OCI-M1 (cell line): ENCODE measurements at regions not wholly inside any gene's neighbourhood (a gene's known extent, or its start where the extent isn't known, plus 50 kb on each side); places are given as distances from the start of the nearest gene placed in this dataset.
"Not testable (repeated sequence)": the region's sequence is repeated elsewhere in the genome, so short reads cannot be mapped to it uniquely, and the experiment has no call there.

Experiments
- DNase-seq: peaks from one replicate; lab custom pipeline; 2025; lab: John Stamatoyannopoulos, UW

DNA sequence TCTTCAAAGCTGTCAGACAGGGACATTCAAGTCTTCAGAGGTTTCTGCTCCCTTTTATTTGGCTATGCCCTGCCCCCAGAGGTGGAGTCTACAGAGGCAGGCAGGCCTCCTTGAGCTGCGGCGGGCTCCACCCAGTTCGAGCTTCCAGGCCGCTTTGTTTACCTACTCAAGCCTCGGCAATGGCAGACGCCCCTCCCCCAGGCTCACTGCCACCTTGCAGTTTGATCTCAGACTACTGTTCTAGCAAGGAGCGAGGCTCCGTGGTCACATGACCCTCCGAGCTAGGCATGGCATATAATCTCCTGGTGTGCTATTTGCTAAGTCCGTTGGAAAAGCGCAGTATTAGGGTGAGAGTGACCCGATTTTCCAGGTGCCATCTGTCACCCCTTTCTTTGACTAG is 462.6 kb upstream of the HS3ST5 start:
- not testable (repeated sequence) for DNase-seq

DNA sequence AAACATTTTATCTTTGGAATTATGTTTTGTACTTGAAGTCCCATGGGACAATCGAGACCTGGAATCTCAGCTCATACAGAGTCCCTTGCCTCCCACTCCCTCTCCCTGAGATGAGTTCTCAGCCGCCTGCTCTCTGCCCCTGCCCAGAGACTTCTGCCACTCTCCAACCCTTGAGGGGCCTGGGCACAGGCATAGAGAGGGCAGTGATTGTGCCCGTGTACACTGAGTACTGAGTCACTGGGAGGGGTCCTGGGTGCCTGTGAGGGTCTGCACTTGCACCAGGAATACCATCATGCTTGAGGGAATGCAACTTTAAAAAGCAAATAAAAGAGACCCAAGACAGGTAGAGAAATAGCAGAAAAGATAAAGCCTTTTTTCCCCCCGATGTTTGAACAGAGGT is 453.8 kb upstream of the HS3ST5 start:
- DNase-seq, result no peak

DNA sequence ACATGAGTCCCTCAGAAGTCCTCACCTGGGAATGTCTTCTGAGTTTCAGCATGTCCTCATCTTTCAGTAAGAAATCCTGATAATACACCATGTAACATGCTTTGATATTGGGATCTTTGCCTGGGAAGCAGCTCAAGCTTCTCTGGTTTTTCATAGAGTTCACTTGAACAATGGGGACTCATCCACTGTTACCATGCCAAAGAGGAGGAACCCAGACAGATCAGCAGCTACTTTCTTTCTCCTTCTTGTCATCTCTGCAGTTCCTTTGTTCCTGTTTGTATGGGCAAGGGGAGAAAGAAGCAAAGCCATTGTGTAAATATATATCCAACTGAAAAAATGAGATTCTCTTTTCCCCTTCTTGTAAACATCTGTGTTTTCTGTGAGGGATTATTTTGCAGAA is 450.6 kb upstream of the HS3ST5 start:
- no peak for DNase-seq

DNA sequence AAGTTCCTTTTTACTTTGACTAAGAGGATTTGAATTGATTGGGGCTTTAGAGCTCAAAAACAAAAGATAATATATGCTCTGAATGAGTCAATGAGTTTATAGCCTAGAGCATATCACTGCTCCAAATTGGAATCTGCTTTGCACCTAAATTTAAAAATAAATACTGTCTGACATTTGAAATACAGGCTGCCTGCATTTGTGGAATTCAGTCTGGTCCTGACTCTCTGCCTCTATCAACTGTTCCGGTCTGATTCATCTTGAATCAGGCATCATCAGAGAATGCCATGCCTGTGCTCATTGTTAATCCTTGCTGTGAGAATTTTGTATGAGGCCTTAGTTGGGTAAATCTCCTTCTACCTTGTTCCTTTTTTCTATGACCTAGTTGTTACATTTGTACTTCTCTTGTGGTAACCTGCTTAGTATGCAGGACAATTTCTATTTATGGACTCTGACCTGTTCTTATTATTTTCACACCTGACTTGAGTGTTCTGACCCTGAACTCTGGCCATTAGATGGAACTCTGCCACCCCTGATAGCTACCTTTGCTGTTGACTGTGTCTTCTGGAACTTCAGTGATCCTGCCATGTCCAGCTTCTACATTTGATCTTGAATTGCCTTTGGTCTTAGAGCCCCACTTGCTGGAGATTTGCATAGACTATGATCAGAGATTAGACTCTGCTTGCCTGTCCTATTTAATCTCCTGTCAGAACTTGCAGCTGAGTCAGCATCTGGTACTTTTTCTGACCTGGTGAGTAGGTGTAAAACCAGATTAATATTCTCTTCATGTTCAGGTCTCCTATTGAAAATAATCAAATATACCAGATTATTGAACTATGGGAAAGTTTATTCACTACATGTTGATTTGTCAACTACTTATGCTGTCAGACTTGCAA is 442.7 kb upstream of the HS3ST5 start:
- peak; percentile 28 for DNase-seq

DNA sequence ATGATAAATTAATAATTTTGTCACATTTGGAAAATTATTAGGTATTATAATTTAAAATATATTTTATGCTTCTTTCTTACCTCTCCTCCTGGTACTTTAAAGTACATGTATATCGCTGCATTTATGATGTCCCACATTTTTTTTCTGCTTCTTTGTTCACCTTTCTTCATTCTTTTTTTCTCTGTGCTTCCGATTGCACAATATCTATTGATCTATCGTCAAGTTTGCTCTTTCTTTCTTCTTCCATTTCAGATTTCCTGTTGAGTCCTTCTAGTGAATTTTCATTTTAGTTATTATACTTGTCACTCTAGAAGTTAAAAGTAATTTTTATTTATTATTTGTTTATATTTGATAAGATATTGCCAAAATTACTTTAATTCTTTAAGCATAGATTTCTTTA is 441.0 kb upstream of the HS3ST5 start:
- DNase-seq, result no peak

DNA sequence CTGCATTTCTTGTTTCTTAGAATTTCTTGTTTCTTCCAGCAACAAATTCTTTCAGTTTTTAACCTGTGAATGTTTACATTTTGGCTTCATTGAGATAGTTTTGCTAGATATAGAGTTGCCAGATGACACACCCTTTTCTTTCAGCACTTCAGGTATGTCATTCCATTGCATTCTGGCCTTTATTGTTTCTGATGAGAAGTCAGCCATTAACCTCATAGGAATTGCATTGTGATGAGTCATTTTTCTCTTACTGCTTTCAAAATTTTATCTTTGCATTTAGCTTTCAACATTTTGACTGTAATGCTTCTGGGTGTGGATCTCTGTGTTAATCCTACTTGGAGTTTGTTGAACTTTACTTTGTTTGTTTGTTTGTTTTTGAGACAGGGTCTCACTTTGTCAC is 440.3 kb upstream of the HS3ST5 start:
- peak; percentile 43 for DNase-seq

DNA sequence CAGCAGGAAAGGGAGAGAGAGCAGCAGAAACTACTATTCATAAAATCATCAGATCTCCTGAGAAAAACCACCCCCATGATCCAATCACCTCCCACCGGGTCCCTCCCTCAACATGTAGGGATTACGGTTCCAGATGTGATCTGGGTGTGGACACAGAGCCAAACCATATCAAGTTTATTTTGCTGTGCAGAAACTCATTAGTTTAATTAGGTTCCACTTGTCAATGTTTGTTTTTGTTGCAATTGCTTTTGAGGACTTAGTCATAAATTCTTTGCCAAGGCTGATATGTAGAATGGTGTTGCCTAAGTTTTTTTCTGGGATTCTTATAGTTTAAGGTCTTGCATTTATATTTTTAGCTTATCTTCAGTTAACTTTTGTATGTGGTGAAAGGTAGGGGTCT is 422.0 kb upstream of the HS3ST5 start:
- DNase-seq, result no peak

DNA sequence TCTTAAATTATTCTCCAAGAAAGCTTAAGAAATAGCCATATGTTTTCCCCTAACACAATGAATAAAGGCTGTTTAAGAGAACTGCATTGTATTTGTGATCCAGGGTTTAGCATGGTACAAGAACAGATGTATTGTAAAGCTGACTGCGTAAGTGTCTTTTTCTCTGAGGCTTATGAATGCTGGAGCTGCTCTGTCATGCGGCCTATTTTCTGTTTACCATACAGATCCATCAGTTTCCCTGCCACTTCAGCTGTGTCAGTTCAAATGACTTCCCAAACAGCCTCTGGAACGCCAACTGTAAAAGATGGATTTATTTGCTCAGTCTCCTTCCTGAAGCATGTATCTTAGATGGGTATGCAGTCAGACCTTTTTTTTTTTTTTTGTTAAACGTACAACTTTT is 419.3 kb upstream of the HS3ST5 start:
- no peak for DNase-seq

DNA sequence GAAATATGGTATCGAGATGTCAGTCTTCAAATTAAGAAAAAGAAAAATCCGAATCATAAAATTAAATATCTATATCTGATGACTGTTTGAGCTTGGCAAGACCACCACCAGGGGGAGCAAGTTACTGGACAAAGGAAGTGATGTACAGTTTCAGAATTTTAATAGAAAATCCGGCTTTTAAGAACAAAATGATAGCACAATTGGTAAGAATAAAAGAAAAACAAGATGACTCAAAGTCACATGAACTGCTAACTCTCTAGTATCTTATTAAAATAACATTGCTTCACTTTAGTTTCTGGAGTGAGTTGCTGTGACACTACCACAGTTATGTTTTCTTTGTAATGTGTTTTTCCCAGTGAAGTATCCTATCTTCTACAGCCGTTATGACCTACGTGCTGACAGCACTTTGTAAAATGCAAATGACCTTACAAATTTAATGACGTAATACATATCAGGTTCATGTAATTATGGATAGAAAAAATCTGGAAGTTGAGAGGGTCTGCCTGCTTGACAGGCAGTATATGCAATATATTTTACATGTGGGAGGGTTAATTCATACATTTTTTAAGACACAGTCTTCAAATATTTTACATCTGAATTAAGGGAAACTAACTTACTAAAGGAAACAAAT is 405.3 kb upstream of the HS3ST5 start:
- DNase-seq, result peak; percentile 75

DNA sequence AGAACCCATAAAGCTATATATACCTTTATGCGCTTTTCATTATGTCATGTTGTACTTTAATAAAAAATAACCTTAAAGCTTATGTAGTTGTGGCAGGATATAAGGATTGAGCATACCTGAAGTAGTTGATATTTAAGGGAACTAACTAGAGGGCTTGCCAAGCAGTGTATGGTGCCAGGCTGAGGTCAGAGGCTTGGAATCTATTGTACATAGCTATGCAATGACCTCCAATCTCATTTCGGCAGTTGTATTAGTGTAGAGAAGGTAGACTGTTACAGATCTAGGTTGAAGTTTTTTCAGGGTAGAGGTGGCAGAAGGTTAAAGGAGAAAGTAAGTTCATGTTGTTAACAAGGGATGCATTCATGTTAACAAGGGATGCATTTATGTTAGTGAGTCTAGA is 397.7 kb upstream of the HS3ST5 start:
- no peak for DNase-seq

DNA sequence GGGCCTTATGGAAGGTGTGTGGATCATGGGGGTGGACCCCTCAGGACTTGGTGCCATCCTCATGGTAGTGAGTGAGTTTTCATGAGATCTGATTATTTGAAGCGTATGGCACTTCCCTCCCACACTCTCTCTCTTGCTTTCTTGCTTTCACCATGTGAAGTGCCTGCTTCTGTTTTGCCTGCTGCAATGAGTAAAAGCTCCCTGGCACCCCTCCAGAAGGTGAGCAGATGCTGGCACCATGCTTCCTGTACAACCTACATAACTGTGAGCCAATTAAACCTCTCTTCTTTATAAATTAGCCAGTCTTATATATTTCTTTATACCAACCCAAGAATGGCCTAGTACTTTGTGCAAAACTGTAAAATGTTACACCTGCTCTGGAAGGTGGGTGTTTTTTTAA is 396.8 kb upstream of the HS3ST5 start:
- no peak for DNase-seq

DNA sequence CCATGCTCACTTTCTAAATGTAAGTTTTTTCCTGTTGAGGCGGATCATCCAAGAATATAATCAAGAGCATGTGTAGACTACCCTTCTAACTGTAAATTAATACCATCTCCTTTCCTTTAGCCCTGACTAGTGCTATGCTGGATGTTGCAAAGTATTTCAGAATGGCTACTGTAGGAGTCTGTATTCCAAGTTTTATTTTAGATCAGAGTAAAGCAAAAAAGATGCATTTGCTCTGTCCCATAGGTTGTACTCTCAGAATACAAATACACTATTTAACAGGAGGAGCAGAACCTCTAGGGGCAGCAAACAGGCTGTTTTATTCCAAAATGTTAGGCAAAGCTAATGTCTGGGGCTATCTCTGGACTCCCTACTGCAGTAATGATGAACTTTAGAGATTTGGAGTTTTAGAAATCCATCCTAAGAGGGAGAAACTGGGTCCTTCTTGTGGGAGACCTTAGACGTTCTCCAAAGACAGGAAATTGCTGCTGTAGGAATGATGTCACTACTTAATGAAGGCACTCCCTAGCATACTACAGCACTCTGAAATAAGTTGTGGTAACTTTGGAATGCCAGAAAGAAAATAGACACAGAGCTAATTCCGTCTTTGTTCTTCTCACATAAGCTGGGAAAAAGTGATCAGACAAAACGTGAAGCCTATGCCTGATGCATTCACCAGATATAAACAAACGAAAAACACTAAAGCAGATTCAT is 392.4 kb upstream of the HS3ST5 start:
- peak; percentile 9 for DNase-seq

DNA sequence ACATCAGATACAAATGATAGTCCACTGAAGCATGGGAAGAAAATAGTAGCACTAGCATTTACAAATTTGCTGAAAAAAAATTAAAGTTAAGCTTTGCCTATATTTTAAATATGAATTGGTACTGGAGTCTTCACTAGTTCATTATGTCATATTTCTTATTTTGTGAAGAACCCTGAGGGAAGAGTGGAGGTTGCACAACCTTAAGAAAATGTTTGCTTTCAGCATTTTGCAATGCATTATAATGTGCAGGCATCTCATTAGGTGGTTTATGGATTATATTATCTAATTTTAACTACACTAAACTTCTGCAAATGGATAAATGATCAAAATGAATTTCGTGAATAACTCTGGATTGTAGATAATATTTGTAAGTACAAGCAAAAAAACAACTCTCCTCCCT is 390.8 kb upstream of the HS3ST5 start:
- DNase-seq, result no peak

DNA sequence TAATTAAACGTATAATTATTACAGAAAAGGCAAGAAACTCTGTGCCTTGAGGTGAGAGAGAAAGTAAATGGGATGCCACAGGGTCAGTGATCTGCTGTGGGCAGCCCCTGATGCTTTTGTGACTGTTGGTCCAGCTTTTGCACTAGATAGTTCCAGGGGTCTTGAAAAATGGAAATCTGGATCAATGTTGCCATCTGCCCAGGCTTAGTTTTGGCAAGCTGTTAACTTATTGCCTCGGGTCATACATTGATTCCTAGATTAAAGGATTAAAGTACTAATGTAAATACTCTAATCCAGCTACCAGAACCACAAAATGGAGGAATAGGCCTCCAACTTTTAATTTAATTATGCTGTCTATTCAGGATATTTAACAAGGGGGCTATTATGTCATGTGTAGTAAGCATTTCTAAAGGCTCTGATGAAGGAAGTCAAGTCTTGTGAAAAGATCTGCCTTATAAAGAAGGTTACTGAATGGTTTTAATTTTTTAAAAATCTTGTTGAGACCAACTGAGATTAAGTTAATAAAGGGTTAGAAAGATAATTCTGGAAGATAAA is 376.0 kb upstream of the HS3ST5 start:
- DNase-seq, result no peak

DNA sequence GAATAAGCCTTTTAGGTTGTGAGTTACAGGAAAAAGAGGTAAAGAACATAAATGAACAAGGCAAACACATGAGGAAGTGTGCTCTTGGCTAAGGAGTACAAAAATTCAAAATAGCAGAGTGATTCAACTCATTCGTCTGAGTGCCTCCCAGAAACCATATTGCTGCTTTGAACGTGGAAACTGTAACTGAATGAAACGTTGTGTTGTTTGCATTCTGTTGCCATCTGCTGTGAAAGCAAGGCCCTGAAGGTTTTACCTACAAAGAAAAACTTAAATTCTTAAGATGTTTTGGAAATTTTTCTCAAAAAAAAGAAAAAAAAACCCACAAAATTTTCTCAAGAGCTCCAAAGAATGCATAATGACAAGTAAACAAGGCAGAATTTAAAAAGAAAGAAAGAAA is 375.4 kb upstream of the HS3ST5 start:
- DNase-seq, result no peak

DNA sequence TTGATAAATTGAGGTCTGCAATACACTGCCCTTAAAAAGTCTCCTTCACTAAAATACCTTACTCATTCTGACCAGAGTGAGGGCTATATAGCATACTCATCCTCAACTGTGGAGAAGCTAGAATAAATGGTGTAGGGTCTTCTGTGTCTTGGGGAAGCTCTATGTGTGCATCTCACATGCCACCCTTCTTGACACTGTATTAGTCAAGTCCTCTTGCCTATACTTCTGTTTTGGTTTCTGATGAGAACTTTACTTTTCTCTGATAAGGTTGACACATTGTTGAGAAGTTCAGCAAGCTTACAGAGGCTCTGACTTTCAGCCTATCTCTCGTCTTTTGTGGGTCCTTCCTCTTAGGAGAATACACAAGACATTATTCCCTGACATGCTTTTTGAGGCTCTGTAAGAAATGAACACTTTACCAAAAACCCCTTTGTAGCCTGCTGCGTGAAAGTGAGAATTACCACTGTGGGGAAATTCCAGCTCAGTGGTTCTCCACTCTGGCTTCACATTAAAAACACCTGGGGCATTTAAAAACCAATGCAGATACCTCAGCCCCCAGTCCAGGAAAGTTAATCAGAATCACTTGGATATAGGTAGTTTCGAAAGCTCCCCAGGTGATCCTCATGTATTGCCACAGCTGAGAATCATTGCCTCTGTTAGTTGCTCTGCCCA is 372.1 kb upstream of the HS3ST5 start:
- DNase-seq, result no peak

DNA sequence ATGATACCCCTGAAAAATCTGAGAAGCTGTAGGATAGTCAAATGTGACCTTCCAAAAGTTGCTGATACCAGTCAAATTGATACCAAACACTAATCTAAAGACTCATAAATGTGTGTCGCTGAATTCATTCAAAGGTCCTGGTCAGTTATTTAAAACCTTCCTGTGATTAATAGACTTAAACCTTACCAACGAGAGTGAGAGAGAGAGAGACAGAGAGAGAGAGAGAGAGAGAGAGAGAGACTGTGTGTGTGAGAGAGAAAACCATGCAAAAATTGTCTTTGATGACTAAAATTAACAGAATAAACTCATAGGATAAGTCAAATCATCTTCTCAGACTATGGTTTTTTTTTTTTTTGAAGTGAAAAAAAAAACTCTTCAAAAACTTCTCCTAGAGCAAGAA is 370.9 kb upstream of the HS3ST5 start:
- DNase-seq, result no peak

DNA sequence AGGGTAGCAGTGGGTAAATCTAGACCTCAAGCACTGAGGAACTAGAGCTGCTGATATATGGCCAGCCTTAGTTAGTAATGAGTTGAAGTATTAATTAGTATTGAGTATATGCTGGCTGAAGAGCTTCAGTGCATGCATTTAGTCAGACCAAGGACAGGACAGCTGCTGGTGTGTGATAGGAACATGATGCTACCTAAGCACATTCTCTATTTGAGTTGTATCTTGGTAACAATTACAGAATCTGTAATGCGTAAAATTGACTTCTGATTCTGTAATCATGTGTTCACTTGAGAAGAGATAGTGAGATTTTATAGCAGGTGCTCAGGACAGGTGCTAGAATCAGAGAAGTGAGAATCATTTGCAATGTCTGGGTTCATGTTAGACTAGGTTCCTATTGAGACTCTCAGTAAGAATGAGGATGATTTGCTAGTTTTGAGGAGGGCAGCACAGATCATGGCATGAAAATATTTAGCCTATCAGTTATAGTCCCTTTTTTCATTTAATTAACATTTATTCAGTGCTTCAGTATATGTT is 369.4 kb upstream of the HS3ST5 start:
- no peak for DNase-seq

DNA sequence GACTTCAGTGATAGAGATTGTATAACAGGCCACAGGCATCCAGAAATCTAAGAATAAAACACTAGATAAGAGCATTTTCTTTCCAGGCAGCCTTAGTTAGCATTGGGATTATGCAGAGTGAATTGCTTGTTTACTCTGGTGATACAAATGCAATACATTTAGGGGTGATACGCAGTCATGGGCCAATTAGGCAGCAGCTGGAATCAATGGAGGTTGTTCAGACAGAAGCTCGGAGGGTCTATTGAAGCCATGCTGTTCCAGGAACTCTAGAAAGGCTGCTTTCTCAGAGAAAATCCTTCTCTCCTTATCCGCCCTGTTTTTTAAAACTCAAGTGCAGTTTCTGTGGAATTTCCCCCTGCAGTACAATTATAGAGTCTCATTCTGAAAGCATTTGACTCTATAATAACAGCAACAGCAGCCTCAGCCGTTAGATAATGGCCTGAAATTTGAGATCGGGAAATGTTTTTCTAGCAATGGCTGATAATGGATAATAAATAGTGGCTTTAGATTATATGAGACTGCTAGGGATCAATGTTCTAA is 364.3 kb upstream of the HS3ST5 start:
- no peak for DNase-seq

DNA sequence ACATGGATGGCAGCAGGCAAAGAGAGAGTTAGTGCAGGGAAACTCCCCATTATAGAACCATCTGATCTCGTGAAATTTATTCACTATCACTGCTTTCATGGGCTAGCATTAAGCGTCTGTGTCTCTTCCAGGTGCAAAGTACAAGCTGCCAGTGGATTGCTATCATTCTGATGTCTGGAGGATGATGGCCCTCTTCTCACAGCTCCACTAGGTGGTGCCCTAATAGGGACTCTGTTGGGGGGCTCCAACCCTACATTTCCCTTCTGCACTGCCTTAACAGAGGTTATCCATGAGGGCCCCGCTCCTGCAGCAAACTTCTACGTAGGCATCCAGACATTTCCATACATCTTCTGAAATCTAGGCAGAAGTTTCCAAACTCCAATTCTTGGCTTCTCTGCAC is 347.8 kb upstream of the HS3ST5 start:
- no peak for DNase-seq

DNA sequence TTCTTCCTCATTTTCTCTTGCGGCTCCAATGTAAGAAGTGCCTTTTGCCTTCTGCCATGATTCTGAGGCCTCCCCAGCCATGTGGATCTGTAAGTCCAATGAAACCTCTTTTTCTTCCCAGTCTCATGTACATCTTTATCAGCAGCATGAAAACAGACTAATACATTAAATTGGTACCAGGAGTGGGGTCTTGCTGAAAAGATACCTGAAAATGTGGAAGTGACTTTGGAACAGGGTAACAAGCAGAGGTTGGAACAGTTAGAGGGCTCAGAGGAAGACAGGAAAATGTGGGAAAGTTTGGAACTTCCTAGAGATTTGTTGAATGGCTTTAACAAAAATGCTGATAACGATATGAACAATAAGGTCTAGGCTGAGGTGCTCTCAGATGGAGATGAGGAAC is 316.7 kb upstream of the HS3ST5 start:
- no peak for DNase-seq

DNA sequence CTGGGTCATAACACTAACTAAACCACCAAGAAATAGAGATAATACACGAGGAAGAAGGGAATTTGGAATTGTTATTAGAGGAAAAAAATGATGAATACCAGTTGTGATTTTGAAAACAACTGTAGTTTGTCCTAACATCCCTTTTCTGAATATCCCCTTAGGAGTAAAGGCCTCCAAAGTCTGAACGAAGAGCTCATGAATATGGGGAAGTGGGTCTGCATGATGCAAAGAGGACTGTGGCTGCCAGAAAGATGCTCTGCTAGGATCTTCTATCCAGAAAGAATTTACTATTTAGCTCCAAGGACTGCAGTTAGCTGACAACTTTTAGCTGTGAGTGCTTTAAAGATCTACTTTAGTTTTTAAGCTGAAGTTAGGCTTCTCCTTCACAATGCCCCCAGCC is 308.8 kb upstream of the HS3ST5 start:
- no peak for DNase-seq
